H1 (cell line): ENCODE measurements at regions not wholly inside any gene's neighbourhood (a gene's known extent, or its start where the extent isn't known, plus 50 kb on each side); places are given as distances from the start of the nearest gene placed in this dataset.
"Not testable (repeated sequence)": the region's sequence is repeated elsewhere in the genome, so short reads cannot be mapped to it uniquely, and the experiment has no call there.

ENCODE experiments used
- CTCF ChIP-seq, 3 experiments: IDR thresholded peaks; 1 replicate in 2 of 3; 2 replicates in 1 of 3; pipeline versions ENCODE4 v1.5.1 to v1.6.1; 2011; ENCODE audit warnings: low read length in 3 of 3, mild to moderate bottlenecking in 3 of 3, inconsistent platforms in 2 of 3, low read depth in 1 of 3, moderate library complexity in 1 of 3; ENCODE audit not compliant: insufficient read depth in 1 of 3; ENCODE audit errors: control extremely low read depth in 1 of 3
- NRF1 ChIP-seq: IDR thresholded peaks from 2 replicates; pipeline ENCODE4 v1.6.1; 2011; ENCODE audit warnings: mild to moderate bottlenecking, low read depth, low read length, improper control_type of control experiment

- TF ChIP-seq NRF1; CTCF (IDR thresholded peaks at IDR 0.05; ENCODE audit: control extremely low read depth in 1 of 3, insufficient read depth in 1 of 3, low read depth in 1 of 3, low read length in 3 of 3): not testable (repeated sequence)
Measured at GRCh38 chr14:40960257-40960656, 646.4 kb upstream of the LRFN5 start.
